Right renal cortex interstitium (tissue), 3 donors: ENCODE measurements at regions not wholly inside any gene's neighbourhood (a gene's known extent, or its start where the extent isn't known, plus 50 kb on each side); places are given as distances from the start of the nearest gene placed in this dataset.

Experiments used
- DNase-seq, 3 donors: peaks; one replicate each; pipeline ENCODE4 v3.0.0-alpha.2; 2013; ENCODE audit warnings: low read depth in 3 of 3, low spot score in 2 of 3

DNA sequence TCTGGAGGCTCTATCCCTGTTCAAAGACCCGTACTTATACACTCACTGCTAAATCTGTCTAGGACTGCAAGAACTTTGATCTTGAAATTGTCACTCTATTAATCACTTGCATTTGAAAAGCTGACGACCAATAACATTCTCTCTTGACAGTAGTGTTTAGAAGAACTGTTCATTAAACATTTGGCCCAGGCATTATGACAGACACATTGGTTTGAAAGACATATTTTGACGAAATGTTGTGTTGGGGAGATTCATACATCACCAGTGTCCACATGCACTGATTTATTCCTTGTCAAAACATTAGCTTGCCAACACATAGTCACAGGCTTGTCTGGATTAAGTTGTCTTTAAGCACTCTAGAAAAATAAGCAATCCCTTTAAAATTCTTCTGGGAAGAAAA lies 951.3 kb downstream of the ADGRL2 start:
- no peak for DNase-seq

GRCh38 chr1:82733645-82734044 lies 932.9 kb downstream of the ADGRL2 start:
- DNase-seq = no peak

- DNase-seq = no peak
Measured at GRCh38 chr1:82731216-82731615, 930.5 kb downstream of the ADGRL2 start.

DNA sequence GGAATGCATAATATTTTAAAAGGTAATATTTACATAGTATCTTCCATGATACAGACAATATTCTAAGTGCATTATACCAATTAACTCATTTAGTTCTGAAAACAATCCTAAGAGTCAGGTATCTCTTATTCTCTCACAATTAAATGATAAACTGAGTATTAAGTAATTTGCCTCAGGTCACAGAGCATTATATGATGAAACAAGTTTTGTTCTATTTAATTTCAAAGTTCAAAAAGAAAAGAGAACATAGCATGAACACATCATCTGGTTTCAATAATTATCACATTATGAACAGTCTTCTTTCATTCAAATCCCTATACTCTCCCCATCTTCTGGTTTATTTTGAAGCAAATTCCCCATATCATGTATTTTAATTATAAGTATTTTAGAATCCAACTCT lies 927.5 kb downstream of the ADGRL2 start:
- no peak for DNase-seq

DNA sequence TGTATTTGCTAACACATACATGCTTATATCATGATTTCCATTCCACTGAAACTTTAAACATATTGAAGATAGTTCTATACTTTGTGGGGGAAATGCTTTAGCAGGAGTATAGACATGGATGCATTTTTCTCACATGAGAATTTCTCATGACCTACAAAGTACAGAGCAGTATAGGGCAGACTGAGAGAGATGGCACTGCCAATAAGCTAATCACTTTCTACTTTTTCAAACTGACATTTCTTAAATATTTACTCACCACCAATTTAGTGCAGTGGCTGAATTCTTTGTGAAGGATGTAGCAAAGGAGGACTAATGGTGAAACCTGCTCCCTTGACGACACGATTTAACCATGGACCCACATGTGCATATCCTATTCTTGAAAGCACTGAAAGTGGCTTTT lies 923.5 kb downstream of the ADGRL2 start:
- DNase-seq = no peak

- DNase-seq = no peak
Measured at GRCh38 chr1:82722608-82723007, 921.9 kb downstream of the ADGRL2 start.

DNA sequence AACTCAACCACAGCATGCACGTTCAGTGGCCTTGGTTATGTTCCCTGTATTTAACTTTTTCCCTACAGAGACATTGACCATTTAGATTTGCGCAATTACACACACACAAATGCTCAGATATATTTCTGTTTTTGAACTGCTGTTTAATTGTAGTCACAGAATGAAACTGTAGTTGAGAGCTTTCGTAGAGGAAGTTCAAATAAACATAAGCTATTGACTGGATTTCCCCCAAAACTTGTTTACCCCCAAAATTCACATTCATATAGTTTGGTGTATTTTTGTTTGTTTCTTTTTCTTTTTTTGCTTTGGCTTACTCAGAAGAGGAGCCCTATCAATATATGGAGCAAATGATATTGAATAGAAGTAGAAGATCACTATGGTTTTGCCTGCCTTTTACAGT lies 921.0 kb downstream of the ADGRL2 start:
- no peak for DNase-seq

DNA sequence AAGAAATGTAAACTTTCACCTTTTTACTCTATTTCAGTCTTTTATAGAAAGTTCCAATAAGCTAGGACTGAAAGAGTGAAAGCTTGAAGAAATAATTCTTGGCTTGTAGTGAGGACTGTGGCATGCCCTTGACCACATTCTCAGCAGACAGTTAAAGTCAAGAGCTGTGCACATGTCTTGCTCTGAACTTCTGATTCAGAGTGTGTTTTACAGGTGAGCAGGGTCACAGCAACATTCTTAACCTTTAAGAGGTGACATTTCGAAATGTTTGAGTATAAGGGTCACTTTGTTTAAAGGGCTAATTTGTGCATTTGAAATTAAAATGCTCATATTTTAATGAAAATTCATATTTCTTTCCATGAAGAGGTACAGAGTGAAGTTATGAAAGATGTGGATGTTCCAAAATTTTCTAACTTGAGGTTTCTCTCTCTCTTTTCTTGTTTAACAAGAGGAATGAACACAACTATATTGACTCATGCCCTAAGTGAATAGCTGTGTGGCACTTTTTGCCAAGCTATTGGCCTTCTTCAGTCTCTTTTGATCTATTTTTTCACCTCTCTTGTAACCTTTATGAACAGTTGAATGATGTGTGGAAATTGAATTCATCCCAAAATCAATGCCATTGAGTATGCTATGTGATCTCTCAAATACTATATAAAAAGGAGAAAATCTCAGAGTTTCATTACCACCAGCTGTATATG lies 918.1 kb downstream of the ADGRL2 start:
- no peak for DNase-seq

DNA sequence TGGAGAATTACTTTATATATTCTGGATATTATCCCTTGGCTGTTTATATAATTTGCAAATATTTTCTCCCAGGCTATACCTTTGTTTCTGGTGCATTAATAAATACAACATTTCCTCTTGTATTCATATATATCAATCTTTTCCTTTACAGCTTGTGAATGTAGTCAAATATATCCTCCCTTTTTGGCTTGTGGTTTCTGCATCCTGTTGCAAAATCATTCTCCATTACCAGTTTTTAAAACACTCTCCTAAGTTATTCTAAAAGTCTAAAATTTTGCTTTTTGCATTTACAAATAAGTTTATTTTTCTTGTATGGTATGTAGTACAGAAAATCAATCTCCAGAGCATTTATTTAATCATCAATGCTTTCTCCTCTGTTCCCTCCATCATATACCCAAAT lies 909.4 kb downstream of the ADGRL2 start:
- DNase-seq = no peak

DNA sequence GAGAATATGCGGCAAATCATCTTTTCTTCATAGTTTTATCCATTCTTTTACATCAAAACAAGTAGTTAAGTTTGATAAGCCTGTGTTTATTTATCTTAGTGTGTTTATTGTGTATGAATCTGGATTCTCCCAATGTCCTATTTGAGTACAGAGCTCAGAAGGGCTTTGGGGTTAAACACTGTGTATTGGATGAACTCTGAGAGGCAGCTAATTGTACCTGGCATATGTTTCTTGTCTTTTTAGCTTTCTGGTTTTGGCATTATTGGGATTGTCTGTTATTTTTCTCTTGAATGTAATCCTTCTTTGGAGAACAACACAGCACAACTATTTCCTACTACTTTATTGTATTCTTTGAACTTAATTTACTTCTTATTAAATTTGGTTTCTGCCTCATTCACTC lies 906.9 kb downstream of the ADGRL2 start:
- no peak for DNase-seq

- no peak for DNase-seq
Measured at GRCh38 chr1:82706741-82707140, 906.0 kb downstream of the ADGRL2 start.

DNA sequence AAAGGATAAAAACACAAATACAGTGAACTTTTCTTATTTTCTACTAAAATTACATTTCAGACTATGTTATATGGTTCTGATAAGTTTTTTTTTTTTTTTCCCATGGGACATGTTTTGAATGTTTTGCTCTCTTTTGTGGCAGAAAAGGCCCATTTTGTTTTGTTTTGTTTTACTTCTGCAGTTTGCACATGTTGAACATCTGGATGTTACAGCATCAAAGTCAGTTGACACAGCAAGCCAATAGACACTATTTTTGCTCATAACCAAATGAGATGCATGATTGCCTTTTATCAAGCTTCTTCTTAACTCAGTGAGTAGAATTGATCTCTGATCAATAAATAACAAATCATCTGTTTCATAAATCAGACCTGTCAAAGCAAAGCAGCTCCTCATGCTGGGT lies 904.2 kb downstream of the ADGRL2 start:
- DNase-seq = no peak

GRCh38 chr1:82704393-82704792 lies 903.7 kb downstream of the ADGRL2 start:
- DNase-seq = no peak

GRCh38 chr1:82703951-82704350 lies 903.2 kb downstream of the ADGRL2 start:
- DNase-seq = no peak

DNA sequence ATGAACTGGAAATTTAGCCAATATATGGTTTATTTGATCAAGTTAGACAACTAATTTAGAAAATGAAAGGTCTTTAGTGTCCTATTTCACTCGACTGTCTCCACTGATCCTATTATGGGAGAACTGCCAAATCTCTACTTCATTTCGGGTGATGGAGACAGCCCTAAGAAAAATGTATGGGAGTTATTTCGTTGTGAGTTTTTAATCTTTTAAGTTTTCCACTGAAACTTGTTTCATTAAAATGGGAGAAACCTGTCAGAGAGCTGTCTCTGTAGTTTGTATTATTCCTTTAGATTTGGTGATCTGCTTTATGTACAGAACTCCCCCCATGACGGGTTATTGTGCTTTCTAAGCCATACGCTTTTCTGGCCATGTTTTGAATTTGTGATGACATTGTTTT lies 899.7 kb downstream of the ADGRL2 start:
- DNase-seq = no peak

DNA sequence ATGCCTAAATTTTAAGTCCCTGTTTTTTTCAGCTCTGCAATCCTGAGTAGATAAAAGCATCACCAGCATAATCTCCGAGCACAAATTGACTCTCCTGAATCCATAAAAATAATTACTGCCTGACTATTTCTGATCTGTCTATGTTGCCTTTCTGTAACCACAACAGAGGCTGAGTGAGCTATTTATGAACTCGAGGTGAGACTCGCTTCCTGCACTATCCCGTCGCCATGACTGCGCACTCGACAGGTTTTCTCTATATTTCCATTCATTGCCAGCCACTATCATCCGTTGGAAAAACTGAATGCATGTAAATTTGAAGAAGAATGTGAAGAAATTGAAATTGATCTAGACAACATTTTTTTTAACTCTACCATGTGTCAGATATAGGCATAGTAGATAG lies 897.2 kb downstream of the ADGRL2 start:
- DNase-seq = no peak

- DNase-seq = no peak
Measured at GRCh38 chr1:82695443-82695842, 894.7 kb downstream of the ADGRL2 start.

- no peak for DNase-seq
Measured at GRCh38 chr1:82690411-82690810, 889.7 kb downstream of the ADGRL2 start.

GRCh38 chr1:82689217-82689616 lies 888.5 kb downstream of the ADGRL2 start:
- no peak for DNase-seq

- DNase-seq = no peak
Measured at GRCh38 chr1:82686774-82687173, 886.0 kb downstream of the ADGRL2 start.

GRCh38 chr1:82646888-82647287 lies 846.2 kb downstream of the ADGRL2 start:
- DNase-seq = no peak

DNA sequence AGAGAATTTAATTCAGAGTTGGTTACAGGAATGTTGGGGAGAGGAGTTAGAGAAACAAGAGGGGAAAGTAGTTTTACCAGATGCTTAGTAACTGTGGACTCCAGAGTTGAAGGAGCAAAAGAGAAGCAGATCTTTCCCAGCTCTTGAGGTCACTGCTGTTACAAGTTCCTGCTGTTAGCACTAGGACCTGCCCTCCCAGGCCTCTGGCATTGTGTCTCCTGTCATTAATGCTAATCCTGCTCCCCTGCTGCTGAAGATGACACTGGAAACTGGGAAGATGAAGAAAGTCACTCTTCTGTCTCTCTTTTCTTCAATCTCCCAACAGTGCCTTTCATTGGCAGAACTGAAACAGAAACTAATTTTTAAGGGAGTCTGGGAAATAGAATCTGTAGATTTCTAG lies 845.6 kb downstream of the ADGRL2 start:
- DNase-seq = no peak

DNA sequence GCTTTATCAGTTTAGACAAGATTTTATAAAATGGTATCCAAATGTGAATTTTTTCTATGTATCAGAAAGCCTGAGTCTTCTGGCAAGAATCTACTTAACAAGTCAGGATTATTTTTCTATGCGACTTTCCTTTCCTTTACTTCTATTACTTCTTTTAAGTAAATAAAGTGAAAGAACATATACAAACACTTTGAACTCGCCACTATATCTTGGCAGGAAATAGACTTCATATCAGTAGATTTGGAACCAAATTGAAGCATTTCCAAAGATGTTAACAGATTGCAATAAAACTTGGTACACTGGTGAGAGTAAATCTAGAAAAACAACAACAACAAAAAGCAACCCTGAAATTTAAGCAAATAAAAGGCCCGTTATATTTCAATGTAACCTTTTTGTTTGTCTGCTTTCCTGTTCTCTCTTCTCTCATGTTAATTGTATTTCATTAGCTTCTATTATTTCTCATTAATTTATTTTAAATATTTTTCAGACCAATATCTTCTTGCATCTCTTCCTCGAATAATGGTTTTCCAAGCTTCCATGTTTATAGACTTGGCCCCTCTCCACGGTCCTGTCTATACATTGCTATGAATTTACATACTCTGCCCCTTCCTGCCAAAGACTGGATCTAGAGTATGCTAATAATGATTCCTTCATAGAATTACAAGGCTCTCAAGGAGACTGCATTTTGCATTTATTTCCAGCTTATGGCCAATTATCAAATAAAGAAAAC lies 843.6 kb downstream of the ADGRL2 start:
- DNase-seq = no peak
